ENCODE measurements at regions not wholly inside any gene's neighbourhood (a gene's known extent, or its start where the extent isn't known, plus 50 kb on each side); places are given as distances from the start of the nearest gene placed in this dataset.
"Not testable (repeated sequence)": the region's sequence is repeated elsewhere in the genome, so short reads cannot be mapped to it uniquely, and the experiment has no call there.

- FAIRE-seq: no peak
These were observed 129.5 kb upstream of the SGK1 start for GRCh38 chr6:134447423-134447822.

- no peak for FAIRE-seq
These were observed 129.0 kb upstream of the SGK1 start for GRCh38 chr6:134446896-134447295.

GRCh38 chr6:134446218-134446848 is 128.4 kb upstream of the SGK1 start:
- peak; percentile 5 for FAIRE-seq

GRCh38 chr6:134443009-134443408 is 125.1 kb upstream of the SGK1 start:
- FAIRE-seq: no peak

GRCh38 chr6:134442073-134442472 is 124.2 kb upstream of the SGK1 start:
- no peak for FAIRE-seq

GRCh38 chr6:134438837-134439236 is 120.9 kb upstream of the SGK1 start:
- no peak for FAIRE-seq

GRCh38 chr6:134437376-134437775 is 119.5 kb upstream of the SGK1 start:
- no peak for FAIRE-seq

DNA sequence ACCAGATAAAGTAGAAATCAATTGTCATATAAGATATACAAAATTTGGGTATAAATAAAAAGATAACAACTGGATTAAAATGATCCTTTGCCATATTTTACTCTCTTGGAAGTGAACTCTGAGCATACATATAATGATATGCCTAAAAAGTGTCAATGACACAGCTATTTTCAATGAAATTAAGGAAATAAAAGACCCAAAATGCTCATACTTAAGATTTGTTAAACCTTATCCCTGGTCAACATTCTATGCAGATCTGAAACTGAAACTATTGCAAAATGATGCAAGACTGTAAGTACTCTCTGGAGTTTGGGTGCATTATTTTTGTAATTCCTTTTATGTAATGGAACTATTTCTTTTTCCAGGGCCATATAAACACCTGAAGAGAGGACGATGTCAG is 119.0 kb upstream of the SGK1 start:
- no peak for FAIRE-seq

GRCh38 chr6:134436281-134436815 is 118.4 kb upstream of the SGK1 start:
- FAIRE-seq: no peak

DNA sequence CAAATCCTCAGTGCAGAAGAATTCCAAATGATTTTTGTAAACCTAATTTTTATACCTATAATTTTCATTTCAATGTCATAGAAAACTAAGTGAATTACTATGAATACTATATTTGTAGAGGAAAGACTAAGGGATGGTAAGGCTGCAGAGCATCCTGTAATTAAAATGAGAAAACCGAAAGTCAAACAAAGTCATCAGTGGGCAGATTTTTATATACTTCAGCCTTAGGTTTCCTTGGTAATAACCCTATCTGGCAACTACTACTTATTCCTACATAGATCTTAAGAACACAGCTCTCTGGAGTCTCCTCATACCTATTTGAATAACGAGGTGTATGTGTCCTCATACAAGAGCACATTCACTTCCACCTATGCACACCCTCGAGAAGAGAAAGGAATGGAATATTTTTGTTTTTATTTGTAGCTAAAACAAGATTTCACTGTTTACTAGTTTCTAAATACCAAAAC is 117.9 kb upstream of the SGK1 start:
- no peak for FAIRE-seq

- no peak for FAIRE-seq
These were observed 116.4 kb upstream of the SGK1 start for GRCh38 chr6:134434019-134434942.

- FAIRE-seq: no peak
These were observed 114.1 kb upstream of the SGK1 start for GRCh38 chr6:134432036-134432435.

DNA sequence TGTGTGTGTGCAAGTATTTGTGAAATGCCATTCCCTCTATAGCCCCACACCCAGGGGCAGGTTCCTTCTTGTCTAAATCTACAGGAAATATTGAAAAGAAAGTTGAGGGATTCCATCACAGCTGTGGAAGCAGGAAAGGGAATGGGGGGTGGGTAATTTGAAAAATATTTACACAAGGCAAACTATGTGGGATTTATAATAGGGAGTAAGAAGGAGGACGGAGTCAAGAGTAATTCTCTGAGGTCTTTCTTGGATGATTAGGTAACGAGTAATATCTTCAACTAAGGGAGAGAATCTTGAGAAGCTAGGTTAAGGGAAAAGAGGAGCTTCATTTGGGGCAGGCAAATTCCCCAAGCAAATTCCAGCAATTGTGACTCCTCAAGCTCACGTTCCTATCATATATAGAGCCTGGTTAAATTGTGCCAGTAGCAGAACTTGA is 113.5 kb upstream of the SGK1 start:
- no peak for FAIRE-seq

DNA sequence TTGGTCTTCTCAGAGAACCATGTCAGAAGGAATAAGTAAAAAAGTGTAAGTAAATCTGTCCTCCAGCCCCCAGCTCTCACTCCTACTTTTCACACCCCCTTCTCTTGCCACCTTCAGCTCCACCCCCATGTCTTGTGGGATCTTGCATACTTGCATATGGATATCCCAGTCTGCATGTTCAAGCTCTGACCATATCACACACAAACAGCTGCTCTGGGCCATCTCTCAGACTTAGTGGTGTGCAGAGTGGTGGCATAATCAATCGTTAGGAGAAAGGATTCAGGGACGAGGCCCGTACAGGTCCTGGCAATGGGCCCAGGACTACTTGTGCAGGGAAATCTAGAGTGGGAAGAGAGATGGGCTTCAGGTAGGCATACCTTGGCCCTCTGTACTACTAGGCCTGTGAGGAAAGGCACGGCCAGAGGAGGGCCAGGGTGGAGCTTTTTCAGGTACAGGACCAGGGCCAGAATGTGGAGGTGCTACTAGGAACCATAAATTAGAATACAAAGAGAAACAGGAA is 112.0 kb upstream of the SGK1 start:
- FAIRE-seq: no peak

DNA sequence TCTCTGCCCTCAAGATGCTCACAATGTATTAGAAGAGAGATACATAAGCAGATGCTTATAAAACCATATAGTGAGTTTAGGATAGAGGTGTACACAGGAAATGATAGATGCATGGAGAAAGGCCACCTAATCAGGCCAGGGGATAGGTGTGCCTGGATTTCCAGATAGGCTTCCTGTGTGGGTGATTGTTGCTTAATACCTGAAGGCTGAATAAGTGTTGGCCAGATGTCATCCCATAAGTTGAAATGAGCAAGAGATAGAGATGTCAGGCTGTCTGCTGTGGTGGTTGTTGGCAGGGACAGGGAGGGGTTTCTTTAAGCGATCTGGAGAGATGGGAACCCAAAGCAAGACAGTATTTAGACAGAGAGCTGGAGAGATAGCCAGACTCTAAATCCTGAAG is 109.8 kb upstream of the SGK1 start:
- FAIRE-seq: no peak

DNA sequence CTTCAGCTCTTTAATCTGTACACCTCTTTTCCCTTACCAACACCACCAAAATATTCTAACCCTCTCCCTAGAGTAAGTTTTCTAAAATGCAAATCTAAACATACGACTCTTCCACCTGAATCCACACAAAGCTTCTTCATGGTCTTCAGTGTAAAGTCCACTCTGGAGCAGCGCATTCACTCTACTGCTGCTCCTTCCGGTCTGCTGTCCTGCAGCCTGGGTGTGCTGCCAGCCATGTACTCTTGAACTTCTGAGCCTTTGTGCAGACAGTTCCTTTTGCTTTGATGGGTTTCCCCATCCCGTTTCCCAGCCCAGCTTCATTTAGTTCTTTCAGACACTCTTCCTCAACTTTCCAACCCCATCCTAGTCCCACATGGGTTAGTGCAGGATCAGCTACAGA is 108.7 kb upstream of the SGK1 start:
- no peak for FAIRE-seq

- not testable (repeated sequence) for FAIRE-seq
These were observed 108.0 kb upstream of the SGK1 start for GRCh38 chr6:134425917-134426316.

DNA sequence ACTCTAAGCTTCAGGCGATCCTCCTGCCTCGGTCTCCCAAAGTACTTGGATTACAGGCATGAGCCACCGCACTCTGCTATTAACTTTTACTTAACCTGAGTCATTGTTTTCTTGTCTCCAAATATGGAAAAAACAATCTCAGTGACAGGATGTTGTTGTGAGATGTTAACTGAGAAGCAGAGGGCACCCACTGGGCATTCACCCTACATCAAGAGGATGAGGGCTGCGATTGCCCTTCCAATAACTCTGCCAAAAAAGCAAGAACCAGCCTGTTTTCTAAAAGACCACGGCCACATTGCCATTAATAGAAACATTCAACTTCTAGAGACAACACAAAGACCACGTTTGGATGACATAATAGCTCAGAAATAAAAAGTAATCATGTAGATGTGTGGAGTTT is 107.6 kb upstream of the SGK1 start:
- FAIRE-seq: no peak

DNA sequence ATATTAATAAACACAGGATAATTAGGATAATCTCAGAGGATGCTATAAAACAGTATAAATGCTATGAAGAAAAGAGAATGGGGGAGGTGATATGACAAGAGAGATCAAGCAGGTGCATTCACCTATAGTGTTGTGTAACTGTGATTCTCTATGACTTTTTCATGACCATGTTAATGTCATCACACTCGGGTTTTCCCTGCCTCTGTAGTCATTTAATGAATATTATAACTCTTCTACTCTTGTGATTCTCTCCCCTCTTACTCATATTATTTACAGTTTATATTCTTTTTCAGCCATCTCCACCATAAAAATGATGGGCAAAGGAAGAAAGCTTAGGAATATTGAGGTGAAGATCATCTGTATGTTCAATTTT is 106.9 kb upstream of the SGK1 start:
- FAIRE-seq: no peak

GRCh38 chr6:134424165-134424797 is 106.4 kb upstream of the SGK1 start:
- FAIRE-seq: no peak

- FAIRE-seq: no peak
These were observed 104.7 kb upstream of the SGK1 start for GRCh38 chr6:134422426-134423231.

GRCh38 chr6:134421501-134421900 is 103.6 kb upstream of the SGK1 start:
- FAIRE-seq: no peak
